GM21717 (cell line): ENCODE measurements at regions not wholly inside any gene's neighbourhood (a gene's known extent, or its start where the extent isn't known, plus 50 kb on each side); places are given as distances from the start of the nearest gene placed in this dataset.

ENCODE experiments used
- ATAC-seq: cut with Tn5 transposase; IDR thresholded peaks from one replicate; pipeline ENCODE4 v1.9.1; 2021; ENCODE audit warnings: mild to moderate bottlenecking, moderate library complexity; ENCODE audit not compliant: unreplicated experiment

- no peak for ATAC-seq
Measured at GRCh38 chr7:47191316-47191715, 390.6 kb downstream of the TNS3 start.

- no peak for ATAC-seq
Measured at GRCh38 chr7:47190462-47190861, 391.4 kb downstream of the TNS3 start.

GRCh38 chr7:47188653-47189315 lies 393.1 kb downstream of the TNS3 start:
- ATAC-seq: no peak

GRCh38 chr7:47188136-47188535 lies 393.8 kb downstream of the TNS3 start:
- ATAC-seq: no peak

GRCh38 chr7:47186316-47186715 lies 395.6 kb downstream of the TNS3 start:
- peak; percentile 84 for ATAC-seq

- ATAC-seq: no peak
Measured at GRCh38 chr7:47185839-47186238, 396.1 kb downstream of the TNS3 start.

- no peak for ATAC-seq
Measured at GRCh38 chr7:47185170-47185569, 396.7 kb downstream of the TNS3 start.

GRCh38 chr7:47183862-47184590 lies 397.9 kb downstream of the TNS3 start:
- ATAC-seq: no peak

- ATAC-seq: no peak
Measured at GRCh38 chr7:47181746-47182361, 400.1 kb downstream of the TNS3 start.

GRCh38 chr7:47180516-47180826 lies 401.4 kb downstream of the TNS3 start:
- ATAC-seq: no peak

GRCh38 chr7:47179812-47180515 lies 401.9 kb downstream of the TNS3 start:
- no peak for ATAC-seq

- peak; percentile 49 for ATAC-seq
Measured at GRCh38 chr7:47172602-47173539, 409.0 kb downstream of the TNS3 start.

GRCh38 chr7:47170516-47170915 lies 411.4 kb downstream of the TNS3 start:
- ATAC-seq: no peak

GRCh38 chr7:47154791-47155190 lies 427.1 kb downstream of the TNS3 start:
- no peak for ATAC-seq

GRCh38 chr7:47153576-47153975 lies 428.3 kb downstream of the TNS3 start:
- ATAC-seq: no peak

- ATAC-seq: no peak
Measured at GRCh38 chr7:47153058-47153457, 428.9 kb downstream of the TNS3 start.

- ATAC-seq: no peak
Measured at GRCh38 chr7:47152307-47152706, 429.6 kb downstream of the TNS3 start.

GRCh38 chr7:47150497-47151260 lies 431.2 kb downstream of the TNS3 start:
- ATAC-seq: no peak

- no peak for ATAC-seq
Measured at GRCh38 chr7:47149971-47150370, 431.9 kb downstream of the TNS3 start.
